SKM-1 treated with dmso at 0.1 percent for 144 hours (cell line): ENCODE measurements at regions not wholly inside any gene's neighbourhood (a gene's known extent, or its start where the extent isn't known, plus 50 kb on each side); places are given as distances from the start of the nearest gene placed in this dataset.

Source experiments
- DNase-seq: peaks from one replicate; lab custom pipeline; 2025; ENCODE audit not compliant: unreplicated experiment; lab: John Stamatoyannopoulos, UW

DNA sequence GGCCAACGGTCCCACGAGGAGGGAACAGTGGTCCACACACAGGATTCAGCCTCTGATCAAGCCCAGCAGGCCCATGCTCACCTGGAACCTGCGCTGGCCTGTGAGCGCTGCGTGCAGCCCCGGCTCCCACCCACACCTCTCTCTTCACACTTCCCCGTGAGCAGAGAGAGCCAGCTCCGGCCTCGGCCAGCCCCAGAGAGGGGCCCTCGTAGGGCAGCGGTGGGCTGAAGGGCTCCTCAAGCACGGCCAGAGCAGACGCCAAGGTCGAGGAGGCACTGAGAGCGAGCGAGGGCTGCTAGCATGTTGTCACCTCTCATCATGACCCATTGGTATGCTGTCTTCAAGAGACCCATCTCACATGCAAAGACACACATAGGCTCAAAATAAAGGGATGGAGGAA lies 83.0 kb upstream of the FMR1 start:
- DNase-seq: no peak

DNA sequence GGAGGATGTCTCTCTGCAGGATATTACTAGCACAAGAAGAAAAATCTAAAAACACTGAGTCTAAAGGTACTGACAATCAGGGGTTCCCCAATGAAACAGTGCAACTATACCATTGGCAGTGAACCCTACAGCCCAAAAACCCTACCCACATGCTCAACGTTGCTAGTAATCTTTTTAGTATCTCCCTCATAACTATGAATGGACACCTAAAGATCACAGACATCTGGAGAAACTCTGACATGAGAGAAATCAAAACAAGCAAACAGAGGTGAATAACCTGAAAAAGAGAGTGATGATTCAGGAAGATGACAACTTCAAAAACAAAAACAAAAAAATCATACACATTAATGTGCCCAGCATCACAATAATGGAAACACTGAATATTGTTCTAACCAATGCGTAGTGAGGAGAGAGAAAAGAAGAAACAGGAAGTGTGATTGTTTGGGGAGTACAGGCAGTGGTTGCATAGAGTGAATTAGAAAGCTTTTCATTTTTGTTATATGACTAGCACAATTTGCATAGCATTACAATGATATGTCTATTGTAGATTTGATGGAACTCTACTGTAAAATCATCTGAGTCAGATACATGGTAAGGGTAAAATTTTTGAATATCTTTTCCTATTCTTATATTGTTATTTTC lies 78.9 kb upstream of the FMR1 start:
- DNase-seq: no peak

DNA sequence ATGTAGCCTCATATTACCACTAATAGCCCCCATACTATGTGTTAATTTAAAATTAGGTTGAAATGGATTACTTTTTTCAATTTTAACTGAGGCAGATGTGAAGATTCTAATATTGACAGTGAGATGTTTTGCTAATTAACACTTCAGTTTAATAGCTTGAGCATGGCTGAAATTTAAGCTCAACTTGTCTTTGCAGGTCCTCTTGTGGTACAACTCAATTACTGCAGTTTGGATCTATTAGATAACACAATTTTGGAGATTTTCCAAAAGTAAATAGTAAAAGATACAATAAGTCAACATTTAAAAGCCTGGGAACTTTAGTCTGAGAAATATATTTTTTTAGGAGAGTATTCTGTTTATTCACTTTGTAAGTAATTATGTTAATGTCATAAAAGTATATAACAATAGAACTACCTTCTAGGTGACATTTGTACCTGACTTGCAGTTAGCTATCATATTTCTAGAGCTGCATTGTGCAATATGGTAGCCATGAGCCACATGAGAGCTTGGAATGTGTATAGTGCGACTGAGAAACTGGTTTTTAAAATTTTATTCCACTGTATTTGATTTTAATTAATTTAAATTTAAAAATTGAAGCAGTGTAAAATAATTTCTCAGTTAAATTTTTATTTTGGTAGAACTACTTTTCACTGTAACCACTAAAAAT lies 73.1 kb upstream of the FMR1 start:
- DNase-seq: no peak

DNA sequence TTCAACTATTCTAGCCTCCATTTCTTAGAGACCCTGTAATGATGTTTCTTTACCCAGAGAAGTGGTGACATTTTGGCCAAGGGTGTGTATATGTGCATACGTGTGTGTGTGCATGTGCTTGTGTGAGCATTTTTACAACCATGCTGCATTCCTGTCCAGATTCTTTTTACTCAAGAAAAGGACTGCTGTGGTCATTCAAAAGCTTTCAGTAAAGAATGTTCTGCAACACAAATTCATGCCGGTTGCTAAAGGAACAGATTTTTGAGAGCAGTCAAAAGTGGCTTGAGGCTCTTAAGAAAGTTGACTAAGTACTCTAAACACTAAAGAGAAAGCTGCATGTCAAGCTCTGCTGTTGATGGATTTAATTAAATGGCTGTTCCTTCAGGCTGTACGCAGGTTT lies 65.0 kb upstream of the FMR1 start:
- no peak for DNase-seq

DNA sequence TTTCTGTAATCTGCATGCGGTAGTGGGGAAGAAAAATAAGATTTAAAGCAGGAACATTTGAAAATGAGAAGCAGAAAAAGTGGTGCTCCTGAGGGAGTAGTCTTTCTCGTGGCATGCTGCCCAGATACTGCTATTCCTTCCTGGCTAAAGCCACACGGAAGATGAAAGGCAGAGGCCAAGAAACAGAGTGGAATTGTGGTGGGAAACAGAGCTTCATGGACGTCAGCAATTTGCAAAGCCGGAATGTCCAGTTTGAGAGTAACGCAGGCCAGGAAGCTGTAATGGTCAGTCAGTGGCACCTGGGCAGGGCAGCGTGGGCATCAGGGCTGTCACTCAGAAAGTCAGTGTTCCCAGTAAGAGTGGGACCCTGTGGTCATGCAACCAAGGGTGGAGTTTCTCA lies 63.7 kb upstream of the FMR1 start:
- DNase-seq: no peak

DNA sequence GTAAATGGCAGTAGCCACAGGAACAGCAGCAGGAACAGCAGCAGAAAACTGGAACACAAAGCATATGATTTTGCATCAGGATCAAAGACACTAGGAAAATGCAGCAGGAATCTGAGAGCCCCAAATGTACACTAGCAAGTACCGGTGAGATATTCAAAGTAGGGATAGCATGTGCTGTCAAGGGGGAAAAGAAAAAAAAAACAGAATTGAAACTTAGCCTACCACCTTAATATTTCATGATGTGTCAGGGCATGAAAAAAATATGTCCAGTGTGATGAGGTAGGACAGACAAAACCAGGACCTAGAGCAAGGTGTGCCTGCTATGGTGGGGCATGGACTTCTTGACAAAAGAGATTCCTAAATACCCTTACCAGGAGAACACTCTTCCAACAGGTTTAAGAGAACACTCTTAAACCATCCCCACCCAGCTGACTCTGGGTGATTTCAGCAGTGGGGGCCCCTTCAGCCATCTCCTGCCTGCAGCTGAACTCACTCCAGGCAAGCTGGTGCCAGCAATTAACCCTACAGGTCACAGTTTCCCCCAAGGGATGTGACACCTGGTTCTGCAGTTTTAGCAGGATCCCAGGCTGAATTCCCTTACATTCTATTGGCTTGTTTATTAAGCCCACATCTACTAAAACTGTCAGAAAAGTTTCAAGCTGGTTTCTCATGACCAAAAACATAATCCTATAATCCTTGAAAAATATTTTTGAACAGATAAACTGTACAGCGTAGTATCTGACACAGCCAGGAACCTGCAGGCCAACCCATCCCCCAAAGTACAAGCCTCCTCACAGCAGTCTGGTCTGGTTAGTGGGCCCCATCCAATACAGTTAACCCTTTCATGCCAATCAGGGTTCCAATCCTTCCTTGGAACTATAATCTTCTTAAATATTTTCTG lies 62.9 kb upstream of the FMR1 start:
- no peak for DNase-seq

DNA sequence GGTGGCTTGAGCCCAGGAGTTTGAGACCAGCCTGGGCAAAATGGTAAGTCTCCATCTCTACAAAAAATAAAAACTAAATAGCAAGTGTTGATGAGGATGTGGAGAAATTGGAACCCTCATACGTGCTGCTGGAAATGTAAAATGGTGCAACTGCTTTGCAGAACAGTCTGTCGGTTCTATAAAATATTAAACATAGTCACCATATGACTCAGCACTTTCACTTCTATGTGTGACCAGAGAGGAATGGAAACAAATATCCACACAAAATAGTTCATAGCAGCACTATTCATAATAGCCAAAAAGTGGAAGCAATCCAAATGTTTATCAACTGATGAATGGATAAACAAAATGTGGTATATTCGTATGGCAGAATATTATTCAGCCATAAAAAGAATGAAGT lies 60.8 kb upstream of the FMR1 start:
- DNase-seq: no peak

DNA sequence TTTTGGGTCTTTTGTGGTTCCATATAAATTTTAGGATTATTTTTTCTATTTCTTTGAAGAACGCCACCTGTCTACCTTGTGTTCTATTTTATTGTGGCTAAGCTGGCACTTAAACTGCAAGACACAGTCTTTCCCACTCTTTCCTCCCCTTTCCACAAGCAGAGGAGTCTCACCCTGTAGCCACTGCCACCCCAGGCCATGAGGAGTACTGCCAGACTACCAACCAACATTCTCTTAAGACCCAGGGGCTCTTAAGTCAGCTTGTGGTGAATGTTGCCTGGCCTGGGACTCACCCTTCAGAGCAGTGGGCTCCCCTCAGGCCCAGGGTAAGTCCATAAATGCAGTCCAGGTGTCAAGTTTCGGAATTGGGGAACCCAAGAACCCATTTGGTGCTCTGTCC lies 58.0 kb upstream of the FMR1 start:
- DNase-seq: no peak

DNA sequence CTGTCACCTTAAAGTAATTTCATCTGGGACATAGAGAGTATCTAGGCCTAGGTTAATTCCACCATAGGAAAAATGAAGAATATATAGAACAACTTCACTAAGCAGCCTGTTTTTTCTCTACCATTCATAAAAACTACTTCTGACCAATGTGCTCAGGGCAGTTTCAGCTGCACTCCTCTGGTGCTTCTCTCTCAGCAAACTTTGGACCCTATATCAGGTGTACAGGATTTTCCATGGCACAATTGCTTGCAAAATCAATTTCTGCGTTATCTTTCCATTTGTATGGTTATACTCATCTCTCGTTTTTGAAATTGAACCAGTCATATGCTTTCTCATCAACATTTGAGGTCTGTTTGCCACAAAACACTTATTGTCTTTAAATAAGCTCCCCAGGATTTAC lies 52.1 kb upstream of the FMR1 start:
- DNase-seq: no peak
